GM21737 (cell line): ENCODE measurements at regions not wholly inside any gene's neighbourhood (a gene's known extent, or its start where the extent isn't known, plus 50 kb on each side); places are given as distances from the start of the nearest gene placed in this dataset.
"Not testable (repeated sequence)": the region's sequence is repeated elsewhere in the genome, so short reads cannot be mapped to it uniquely, and the experiment has no call there.

Experiments used
- ATAC-seq: cut with Tn5 transposase; IDR thresholded peaks from one replicate; pipeline ENCODE4 v1.9.1; 2021; ENCODE audit warnings: mild to moderate bottlenecking, moderate library complexity; ENCODE audit not compliant: unreplicated experiment

DNA sequence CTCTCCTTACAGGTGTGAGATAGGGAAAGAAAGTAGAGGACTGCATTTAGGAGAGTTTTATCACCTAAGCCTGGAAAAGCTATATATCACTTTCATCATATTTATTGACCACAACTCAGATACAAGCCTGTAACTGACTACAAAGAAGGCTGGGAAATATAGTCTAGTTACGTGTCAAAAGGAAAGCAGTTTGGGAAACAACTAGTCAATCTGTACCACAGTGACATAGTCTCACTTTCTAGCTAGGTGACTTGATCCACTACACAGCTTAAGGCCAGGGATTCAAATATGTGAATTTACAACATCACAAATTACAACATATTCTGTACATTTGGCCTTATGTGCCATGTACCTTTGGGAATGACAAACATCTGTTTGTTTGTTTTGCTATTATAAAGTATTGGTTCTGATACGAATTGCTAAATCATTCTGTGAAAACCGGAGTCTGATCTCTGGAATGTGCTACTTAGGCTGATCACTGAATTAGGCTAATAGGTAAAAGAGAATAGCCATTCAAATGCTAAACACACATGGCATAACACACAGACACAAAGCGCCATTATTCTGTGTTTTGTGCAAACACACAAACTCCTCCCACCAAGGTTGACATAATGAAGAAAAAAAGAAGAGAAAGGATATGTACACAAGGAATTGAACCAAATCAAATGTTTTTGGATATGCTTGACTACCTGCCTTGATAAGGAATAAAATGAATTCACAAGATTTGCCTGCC, 279.8 kb downstream of the DUSP6 start:
- ATAC-seq, result no peak

GRCh38 chr12:89070603-89071002, 281.7 kb downstream of the DUSP6 start:
- no peak for ATAC-seq

- no peak for ATAC-seq
Measured at GRCh38 chr12:89069431-89069830, 282.9 kb downstream of the DUSP6 start.

DNA sequence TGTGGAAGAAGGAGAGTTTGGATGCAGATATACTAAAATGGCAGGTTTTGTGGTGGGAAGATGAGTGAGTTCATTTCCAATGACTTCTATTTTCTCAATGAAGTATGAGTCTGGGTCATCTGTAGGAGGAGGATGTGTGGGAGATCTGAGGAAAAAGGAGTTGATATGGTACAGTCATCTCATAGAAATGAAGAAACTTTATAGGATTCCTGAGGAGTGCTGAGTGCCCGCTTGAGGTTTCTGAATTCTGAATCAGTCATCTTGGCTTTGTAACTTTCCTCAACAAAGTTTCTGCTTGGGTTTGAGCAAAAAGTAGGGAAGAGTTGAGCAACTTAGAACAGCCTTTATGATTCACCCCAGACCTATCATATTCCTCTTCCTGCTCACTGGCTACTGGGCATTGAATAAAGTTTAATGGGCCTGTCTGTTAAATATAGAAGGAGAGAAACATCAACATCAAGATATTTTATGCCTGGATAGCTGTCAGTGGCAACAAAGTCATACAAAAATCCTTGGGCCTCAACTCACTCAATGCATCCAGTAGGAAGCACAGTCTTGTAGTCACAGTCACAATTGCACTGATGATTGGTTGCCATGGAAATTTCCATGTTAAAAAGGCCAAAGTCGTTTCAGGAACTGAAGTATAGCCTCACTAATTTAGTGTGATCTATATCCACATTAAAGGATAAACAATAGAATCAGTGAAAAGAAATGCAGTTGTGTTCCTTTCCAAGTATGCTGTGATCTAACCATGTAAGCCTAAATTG, 284.7 kb downstream of the DUSP6 start:
- no peak for ATAC-seq

DNA sequence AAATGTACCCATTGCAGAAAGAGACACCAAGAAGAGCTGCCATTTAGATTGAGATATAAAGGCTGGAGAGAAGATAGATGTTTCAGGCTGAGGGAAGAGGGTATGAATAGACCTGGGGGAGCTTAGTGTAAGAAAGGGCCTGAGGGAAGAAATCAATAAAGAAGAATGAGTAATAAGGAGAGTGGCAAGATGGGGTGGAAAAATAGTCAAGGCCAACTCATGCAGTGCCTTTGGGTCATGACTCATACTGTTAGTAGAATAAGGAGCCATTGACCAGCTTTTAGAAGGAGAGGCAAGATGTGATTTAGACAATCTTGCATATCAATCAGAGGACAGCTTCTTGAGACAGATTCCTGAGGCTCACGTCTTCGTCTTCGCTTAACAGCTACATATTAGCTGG, 287.5 kb downstream of the DUSP6 start:
- no peak for ATAC-seq

DNA sequence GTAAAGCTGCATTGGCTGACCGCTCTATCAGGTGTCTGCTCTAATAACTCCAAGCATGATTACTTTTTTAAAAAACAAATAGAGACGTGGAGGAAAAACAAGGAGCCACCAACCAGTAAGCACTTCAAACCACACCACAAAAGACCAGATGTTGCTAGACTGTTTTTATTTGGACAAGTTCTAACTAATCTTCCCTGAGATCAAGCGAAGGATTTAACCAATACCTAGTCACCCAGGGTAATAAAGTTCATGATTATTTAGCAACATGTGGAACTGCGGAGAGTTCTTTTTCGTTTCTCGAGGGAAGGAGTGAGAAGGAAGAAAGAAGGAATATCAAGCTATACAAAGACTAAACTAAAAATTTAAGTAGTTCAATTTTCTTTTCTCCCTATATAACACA, 288.1 kb downstream of the DUSP6 start:
- no peak for ATAC-seq

DNA sequence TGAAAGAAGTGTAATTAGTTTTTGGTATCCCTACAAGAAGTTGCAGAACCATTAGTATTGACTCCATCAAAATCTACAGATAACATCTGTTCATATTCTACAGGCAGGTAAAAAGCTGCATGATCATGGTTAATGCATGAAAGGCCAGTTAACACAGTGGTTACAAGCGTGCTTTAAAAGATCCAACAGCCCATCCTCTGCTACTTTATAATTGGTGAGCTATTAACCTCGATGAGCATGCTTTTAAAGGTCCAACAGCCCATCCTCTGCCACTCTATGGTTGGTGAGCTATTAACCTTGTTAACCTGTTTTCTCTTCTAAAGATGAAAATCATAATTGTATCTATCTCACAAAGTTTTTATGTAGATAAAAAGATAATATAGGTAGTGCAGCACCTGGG, 289.3 kb downstream of the DUSP6 start:
- ATAC-seq, result no peak

DNA sequence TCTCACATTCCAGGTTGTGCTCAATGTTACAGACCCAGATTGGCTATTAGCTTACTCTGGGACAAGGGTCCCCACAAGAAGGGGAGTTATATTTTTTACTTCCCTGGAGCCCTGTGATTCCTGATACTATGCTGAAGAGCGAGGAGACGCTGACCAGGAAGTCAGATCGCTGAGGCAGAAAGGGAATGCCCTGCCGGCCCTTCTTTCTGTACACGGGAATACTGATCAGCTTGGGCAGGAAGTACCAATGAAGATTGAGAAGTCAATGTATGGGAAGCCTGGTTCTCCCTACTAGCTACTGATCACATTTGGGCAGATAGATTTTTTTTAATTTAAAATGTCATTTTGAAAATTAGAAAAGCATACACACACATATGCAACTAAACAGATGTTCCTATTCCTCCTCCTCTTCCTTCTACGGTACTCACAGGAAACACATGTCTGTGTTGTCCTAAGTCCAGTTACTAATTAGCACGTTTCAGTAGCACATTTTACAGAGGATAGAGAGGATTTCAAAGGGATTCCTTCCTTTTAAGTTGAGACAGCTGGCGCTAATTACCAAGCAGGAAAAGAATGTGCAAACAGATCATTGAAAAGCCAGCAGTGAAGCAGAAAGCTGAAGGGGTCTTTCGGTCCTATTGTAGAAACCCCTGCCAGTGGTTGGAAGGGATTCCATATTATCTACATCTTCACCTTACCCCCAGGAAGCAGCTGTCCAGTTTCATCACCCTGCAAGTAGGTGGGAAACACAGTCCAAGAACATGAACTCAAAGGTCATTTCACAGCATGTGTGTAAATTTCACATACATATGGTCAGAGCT, 292.4 kb downstream of the DUSP6 start:
- ATAC-seq, result no peak

DNA sequence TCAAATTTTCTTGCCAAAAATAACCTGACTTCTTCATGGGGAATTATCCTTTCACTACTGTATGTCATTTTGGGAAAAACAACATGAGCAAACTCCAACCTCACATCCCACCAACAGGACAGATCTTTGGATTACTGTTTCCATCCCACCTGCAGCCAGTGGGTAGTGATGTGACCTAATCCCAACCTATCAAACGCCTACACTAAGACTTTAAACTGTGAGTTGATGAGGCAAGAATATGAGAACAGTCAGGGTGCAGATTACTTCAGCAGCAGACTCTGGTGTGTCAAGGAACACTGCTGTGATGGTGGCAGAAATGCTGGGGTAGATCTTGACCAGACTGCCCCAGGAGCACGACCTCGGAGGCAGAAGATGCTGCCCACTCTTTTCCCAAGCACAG, 293.2 kb downstream of the DUSP6 start:
- no peak for ATAC-seq

- ATAC-seq, result no peak
Measured at GRCh38 chr12:89058402-89058801, 293.9 kb downstream of the DUSP6 start.

DNA sequence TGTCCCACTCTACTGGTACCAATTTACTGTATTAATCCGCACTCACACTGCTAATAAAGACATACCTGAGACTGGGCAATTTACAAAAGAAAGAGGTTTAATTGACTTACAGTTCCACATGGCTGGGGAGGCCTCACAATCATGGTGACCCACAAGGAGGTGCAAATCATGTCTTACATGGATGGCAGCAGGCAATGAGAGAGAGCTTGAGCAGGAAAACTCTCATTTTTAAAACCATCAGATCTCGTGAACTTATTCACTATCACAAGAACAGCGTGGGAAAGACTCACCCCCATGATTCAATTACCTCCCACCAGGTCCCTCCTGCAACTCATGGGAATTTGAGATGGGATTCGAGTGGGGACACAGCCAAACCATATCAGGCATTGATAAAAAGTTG, 298.5 kb downstream of the DUSP6 start:
- not testable (repeated sequence) for ATAC-seq

DNA sequence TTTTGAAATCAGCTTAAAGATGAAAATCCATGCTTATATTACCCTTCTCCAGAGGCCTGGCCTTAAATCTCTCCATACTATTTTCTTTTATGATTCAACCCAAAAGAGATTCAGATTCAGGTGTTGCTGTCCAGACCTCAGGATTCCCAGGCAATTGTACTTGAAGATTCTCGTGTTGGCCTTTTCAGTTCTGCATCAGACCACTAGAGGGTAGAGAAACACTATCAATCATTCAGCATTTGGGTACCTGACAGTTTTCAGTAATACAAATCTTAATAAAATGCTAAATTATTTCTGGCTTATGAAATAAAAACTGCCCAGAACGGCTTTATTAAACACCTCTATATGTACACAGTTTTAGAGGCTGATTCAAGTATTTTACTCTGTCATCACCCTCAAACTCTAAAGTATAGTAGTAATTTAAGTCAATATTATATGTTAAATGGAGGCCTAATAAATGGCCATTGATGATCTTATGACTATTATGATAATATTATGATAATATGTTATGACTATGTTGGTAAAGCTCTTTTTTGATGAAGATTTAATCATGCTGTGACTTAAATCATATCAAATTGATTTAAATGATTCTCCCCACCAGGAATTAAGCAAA, 301.1 kb downstream of the DUSP6 start:
- ATAC-seq, result peak; percentile 77

- no peak for ATAC-seq
Measured at GRCh38 chr12:89047856-89048418, 304.4 kb downstream of the DUSP6 start.

DNA sequence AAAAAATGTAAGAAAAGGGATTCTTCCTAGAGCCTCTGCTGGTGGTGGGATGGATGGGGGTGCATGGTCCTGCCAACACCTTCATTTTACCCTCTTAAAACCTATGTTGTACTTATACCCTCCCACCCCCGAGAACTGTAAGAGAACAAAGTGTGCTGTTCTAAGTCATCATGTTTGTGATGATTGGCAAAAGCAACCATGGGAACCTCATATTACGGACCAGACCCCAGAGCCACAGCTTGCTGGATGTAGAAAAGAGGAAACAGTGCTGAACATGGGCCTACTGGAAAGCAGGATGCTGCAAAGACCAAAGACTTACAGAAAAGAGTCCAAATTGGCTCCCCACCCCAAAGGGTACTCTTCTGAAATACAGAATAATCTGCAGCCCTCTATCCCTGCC, 311.2 kb downstream of the DUSP6 start:
- ATAC-seq, result no peak

GRCh38 chr12:89040146-89040964, 311.9 kb downstream of the DUSP6 start:
- peak; percentile 100 for ATAC-seq

DNA sequence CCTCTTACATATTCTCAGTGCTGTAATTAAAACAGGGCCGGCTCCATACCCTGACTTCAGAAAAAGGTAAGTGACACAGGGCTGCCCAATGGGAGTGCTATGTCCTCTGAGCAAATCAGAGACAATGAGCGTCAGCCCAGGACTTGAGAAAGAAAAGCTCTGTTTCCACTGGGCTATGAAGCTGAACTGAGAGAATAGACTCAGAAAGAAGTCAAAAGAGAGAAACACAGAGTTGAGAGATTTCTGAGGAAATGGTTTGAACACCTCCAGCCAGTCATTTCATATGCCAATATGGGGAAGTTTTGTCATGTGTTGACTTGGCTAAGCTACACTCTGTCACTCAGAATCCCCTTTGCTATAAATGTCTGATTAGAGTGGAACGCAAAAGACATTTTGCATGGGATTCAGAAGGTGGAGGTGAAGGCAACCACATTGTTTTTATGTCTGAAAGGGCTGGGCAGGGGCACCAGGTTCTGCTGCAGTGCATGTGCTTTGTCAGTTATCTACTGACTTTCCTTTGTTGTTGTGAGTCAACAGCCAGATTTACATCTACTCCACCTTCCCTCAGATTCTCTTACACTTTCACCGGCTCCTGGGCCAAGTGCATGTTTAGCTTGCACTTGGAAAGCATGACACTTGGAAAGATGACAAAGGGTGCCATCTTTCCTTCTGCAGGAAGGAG, 313.3 kb downstream of the DUSP6 start:
- no peak for ATAC-seq

- no peak for ATAC-seq
Measured at GRCh38 chr12:89033062-89033461, 319.2 kb downstream of the DUSP6 start.

- ATAC-seq, result no peak
Measured at GRCh38 chr12:89029961-89030360, 322.3 kb downstream of the DUSP6 start.

GRCh38 chr12:89024580-89024979, 327.7 kb downstream of the DUSP6 start:
- no peak for ATAC-seq
